Ishikawa (cell line): ENCODE measurements at regions not wholly inside any gene's neighbourhood (a gene's known extent, or its start where the extent isn't known, plus 50 kb on each side); places are given as distances from the start of the nearest gene placed in this dataset.

Experiments used
- CEBPB ChIP-seq: IDR thresholded peaks from 2 replicates; pipeline ENCODE4 v1.6.1; 2012
- CREB1 ChIP-seq: IDR thresholded peaks from 2 replicates; pipeline ENCODE4 v1.6.1; 2012; ENCODE audit warnings: low read depth
- EGR1 ChIP-seq: IDR thresholded peaks from 2 replicates; pipeline ENCODE4 v1.6.1; 2012
- EP300 ChIP-seq: IDR thresholded peaks from 2 replicates; pipeline ENCODE4 v1.6.1; 2012; ENCODE audit warnings: borderline replicate concordance
- FOXM1 ChIP-seq: IDR thresholded peaks from 2 replicates; pipeline ENCODE4 v1.6.1; 2012; ENCODE audit warnings: low read depth, borderline replicate concordance
- NFIC ChIP-seq: IDR thresholded peaks from 2 replicates; pipeline ENCODE4 v1.6.1; 2012
- RAD21 ChIP-seq: IDR thresholded peaks from 2 replicates; pipeline ENCODE4 v1.6.1; 2012; ENCODE audit warnings: low read depth
- TAF1 ChIP-seq: IDR thresholded peaks from 2 replicates; pipeline ENCODE4 v1.6.1; 2012; ENCODE audit warnings: low read depth, mild to moderate bottlenecking
- TCF12 ChIP-seq: IDR thresholded peaks from 2 replicates; pipeline ENCODE4 v1.6.1; 2012; ENCODE audit warnings: low read depth
- TEAD4 ChIP-seq: IDR thresholded peaks from 2 replicates; pipeline ENCODE4 v1.6.1; 2012
- USF1 ChIP-seq: IDR thresholded peaks from 2 replicates; pipeline ENCODE4 v1.6.1; 2012
- YY1 ChIP-seq: IDR thresholded peaks from 2 replicates; pipeline ENCODE4 v1.6.1; 2012; ENCODE audit warnings: low read depth
- ZBTB7A ChIP-seq: IDR thresholded peaks from 2 replicates; pipeline ENCODE4 v1.6.1; 2012; ENCODE audit warnings: low read depth
- TF ChIP-seq, protein P1 (sequence below): IDR thresholded peaks from 2 replicates; pipeline ENCODE4 v1.6.1; 2012
- TF ChIP-seq, protein P2 (sequence below): IDR thresholded peaks from 2 replicates; pipeline ENCODE4 v1.6.1; 2012; ENCODE audit warnings: low read depth, mild to moderate bottlenecking

DNA sequence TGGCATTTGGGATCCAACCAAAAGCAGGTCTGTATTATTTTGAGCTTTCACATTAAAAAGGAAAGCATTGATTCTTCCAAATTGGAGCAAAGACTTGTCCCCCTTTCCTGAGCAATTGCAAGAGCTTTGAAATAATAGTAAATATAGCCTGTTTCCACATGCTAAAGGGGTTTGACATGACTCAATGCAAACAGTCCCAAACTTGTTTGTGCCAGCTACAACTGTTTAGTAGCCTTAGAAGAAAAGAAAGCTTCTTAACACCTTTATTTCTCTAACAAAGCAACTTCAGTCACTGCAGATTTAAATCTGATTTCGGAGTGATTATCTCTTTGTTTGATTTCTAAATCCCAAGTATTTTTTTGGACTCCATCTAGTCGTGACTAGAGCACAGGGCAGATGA is 180.2 kb downstream of the SEMA6D start:
- no peak for TF ChIP-seq RAD21
- no peak for TF ChIP-seq TAF1
- TF ChIP-seq, protein P1, sequence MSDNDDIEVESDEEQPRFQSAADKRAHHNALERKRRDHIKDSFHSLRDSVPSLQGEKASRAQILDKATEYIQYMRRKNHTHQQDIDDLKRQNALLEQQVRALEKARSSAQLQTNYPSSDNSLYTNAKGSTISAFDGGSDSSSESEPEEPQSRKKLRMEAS: no peak
- TF ChIP-seq YY1: no peak
- TF ChIP-seq EP300: no peak
- TF ChIP-seq USF1: no peak
- TF ChIP-seq TEAD4: no peak
- no peak for TF ChIP-seq FOXM1
- TF ChIP-seq, protein P2, sequence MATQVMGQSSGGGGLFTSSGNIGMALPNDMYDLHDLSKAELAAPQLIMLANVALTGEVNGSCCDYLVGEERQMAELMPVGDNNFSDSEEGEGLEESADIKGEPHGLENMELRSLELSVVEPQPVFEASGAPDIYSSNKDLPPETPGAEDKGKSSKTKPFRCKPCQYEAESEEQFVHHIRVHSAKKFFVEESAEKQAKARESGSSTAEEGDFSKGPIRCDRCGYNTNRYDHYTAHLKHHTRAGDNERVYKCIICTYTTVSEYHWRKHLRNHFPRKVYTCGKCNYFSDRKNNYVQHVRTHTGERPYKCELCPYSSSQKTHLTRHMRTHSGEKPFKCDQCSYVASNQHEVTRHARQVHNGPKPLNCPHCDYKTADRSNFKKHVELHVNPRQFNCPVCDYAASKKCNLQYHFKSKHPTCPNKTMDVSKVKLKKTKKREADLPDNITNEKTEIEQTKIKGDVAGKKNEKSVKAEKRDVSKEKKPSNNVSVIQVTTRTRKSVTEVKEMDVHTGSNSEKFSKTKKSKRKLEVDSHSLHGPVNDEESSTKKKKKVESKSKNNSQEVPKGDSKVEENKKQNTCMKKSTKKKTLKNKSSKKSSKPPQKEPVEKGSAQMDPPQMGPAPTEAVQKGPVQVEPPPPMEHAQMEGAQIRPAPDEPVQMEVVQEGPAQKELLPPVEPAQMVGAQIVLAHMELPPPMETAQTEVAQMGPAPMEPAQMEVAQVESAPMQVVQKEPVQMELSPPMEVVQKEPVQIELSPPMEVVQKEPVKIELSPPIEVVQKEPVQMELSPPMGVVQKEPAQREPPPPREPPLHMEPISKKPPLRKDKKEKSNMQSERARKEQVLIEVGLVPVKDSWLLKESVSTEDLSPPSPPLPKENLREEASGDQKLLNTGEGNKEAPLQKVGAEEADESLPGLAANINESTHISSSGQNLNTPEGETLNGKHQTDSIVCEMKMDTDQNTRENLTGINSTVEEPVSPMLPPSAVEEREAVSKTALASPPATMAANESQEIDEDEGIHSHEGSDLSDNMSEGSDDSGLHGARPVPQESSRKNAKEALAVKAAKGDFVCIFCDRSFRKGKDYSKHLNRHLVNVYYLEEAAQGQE: no peak

DNA sequence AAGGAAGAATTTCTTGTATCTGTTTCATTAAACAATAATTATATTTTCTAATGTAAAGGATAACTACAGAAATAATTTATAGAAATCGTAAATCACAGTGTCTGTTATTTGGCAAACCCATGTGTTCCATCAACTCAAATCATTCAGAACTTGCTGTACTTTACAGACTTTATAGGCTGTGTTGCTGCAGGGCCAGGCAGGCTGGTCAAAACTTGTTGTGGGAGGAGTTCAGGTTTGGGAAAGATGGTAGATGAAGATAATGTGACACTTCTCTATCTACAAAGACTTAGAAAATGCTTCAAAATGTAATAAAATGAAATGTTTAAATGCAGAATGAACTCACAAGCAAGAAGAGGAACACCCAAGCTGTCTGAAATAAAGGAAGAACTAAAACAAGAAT is 183.4 kb downstream of the SEMA6D start:
- TF ChIP-seq YY1 (no peak), ZBTB7A (no peak), USF1 (no peak), EGR1 (no peak), TAF1 (no peak), FOXM1 (no peak), CEBPB (no peak), CREB1 (no peak), RAD21 (no peak), NFIC (no peak), EP300 (no peak), TCF12 (no peak), TEAD4 (no peak)
- TF ChIP-seq, protein P2: no peak
- TF ChIP-seq, protein P1: no peak

- TF ChIP-seq YY1: no peak
- no peak for TF ChIP-seq CREB1
- no peak for TF ChIP-seq TEAD4
- no peak for TF ChIP-seq CEBPB
- TF ChIP-seq TCF12: no peak
- no peak for TF ChIP-seq NFIC
- no peak for TF ChIP-seq FOXM1
- no peak for TF ChIP-seq EGR1
- TF ChIP-seq TAF1: no peak
- TF ChIP-seq, protein P1: no peak
- no peak for TF ChIP-seq ZBTB7A
- TF ChIP-seq RAD21: no peak
- no peak for TF ChIP-seq EP300
- TF ChIP-seq, protein P2: no peak
- no peak for TF ChIP-seq USF1
These were observed 186.1 kb downstream of the SEMA6D start for GRCh38 chr15:47903368-47903767.

DNA sequence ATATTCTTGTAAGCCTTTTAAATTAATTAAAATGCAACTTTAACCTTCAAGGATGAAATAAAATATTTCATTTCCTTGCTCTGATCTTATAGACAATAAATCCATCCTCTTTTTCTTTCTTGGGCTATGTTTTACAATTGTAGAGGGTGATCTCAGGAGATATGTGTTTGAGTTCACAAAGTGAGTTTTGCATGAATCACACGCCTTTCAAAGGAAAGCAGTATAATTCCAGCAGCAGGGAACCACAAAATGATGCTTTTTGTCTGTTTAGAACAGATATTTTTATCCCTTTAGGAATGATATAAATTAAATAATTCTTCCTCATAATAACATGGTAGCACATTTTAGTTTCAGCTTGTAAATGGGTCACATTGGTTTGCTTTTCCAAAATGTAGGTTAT is 191.2 kb downstream of the SEMA6D start:
- no peak for TF ChIP-seq EGR1
- no peak for TF ChIP-seq YY1
